HG02571 (cell line): ENCODE measurements at regions not wholly inside any gene's neighbourhood (a gene's known extent, or its start where the extent isn't known, plus 50 kb on each side); places are given as distances from the start of the nearest gene placed in this dataset.
A peak's percentile ranks its signal among the peaks of the same experiment; 100 is the strongest.

Source experiments
- ATAC-seq: cut with Tn5 transposase; IDR thresholded peaks from one replicate; pipeline ENCODE4 v1.9.1; 2021; ENCODE audit warnings: mild to moderate bottlenecking, moderate library complexity; ENCODE audit not compliant: unreplicated experiment

DNA sequence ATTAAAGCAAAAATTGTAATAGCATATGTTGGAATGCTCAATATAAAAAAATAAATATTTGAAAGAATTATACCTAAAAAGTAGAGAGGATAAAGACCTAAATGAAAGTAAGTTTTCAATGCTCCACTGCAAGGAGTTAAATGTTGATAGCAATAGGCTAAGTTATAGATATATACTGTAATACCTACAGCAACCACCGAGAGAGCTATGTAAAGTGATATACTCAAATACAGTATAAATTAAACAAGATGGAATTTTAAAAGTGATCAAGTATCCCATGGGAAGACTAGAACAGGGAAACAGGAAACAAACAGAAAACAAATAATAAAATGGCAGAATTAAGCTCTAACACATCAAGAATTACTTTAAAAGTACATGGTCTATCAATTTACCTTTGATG lies 73.9 kb downstream of the CASP3 start:
- ATAC-seq: no peak

DNA sequence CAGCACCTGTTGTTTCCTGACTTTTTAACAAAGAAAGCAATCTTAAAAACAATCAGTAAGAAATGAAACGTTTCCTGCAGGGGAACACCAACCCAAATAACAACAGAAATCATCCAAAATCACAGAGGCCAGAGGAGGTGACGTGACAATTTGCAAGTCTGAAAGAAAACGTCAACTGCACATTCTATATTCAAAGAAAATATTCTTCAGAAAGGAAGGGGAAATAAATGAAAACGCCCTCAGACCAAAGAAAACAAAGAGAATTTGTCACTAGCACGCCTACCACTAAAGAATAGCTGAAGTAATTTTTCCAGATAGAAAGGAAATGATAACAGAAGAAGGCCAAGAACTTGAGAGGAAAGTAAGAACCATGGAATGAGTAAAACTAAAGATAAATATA lies 74.4 kb downstream of the CASP3 start:
- ATAC-seq: no peak

DNA sequence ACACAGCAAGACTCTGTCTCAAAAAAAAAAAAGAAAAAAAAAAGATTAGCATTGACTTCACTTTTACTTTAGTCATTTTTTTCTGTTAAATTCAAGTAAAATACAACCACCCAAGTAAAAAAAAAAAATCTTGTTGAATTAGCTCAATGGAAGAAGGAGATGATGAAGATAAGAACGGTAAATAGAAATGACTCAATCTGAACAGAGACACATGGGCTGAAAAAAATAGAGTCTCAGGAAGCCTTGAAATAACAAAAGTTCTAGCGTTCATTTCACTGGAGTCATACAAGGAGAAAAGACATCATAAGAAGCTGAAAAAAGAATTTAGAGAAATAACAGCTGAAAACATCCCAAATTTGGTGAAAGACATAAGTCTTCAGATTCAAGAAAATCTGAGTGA lies 75.5 kb downstream of the CASP3 start:
- ATAC-seq: no peak

DNA sequence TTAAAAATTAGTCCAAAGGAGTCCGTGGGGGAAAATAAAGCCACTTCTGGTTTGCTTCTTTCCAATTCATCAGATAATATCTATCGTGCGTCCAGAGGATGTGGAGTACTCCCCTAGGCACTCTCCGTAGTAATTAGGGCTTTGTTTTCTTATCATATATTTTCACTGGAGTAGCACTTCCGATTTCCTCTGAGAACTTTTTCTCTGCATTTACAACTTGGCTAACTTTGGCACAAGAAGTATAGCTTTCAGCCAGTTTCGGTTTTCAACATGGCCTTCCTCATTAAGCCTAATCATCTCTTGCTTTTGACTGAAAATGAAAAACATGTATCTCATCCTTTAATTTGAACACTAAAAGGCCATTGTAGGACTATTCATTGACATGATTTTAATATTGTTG lies 80.5 kb downstream of the CASP3 start:
- ATAC-seq: no peak

DNA sequence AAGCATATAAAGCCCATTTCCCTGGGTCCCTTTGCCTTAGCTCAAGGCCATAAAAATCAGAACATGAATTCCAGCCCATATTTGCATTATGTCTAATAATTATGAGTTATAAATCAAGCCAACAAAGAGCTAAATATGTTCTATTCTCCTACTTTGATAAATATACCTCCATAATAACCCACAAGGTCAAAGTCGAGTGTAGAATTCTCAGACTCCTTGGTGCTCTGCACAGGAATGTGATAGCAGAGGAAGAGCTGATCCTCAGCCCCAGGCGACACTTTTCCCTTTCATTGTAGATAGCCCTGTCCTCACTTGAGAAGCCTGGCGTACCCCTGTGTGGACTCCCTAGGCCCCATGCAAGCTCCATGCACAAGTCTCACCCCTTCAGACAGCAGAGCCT lies 85.6 kb downstream of the CASP3 start:
- ATAC-seq: no peak

DNA sequence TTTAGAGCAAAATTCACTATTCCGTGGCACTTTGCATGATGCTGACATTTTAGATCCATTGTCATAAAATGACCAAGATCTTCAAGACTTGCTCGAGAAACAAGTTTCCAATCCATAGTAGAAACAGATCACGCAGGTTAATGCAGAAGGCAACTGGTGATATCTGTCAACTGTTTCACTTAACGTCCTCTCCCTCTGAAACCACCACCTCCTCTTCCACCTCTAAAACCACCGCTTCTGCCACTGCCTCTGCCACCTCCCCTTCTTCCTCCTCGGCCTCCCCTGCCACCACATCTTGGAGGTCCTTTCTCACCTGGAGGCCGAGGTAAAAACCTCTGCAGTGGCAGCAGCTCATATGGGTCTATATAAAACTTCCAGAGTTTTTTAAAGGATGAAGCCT lies 84.6 kb upstream of the IRF2 start:
- ATAC-seq: no peak

DNA sequence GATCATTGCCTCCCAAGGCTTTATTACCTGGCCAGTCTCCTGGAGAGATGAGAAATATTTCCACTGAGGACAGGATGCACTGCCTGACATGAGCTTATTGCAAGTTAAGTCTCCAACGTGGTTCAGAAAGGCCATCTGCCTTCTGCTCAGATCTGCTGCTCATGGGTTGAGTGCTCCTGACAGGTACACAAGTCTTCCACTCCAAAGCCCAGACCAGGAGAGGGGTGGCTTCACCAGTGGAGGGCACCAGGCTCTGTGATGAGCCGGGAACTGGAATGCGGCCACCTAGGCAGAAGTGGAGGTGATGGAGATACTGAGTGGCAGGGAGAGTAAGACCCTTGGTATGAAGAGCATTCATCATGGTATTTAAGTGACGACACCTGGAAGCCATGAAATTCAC lies 79.5 kb upstream of the IRF2 start:
- no peak for ATAC-seq

DNA sequence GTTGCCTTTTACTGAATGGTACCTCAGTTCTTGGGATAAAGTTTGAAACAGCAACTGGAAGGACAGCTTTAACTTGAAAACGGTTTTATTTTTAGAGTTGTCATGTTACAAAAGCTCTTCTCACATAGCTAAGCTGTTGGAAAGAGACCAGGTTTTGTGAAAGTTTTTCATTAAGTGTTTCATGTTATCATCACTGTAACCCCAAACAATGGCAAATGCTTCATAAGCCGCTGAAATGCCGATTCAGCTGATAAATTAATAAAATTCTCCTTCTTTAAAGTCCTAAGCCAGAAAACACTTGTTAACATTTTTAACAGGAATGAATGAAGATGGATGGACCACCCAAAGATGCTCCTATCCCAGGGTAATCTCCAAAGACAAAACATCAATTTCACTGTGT lies 76.1 kb upstream of the IRF2 start:
- ATAC-seq: no peak

DNA sequence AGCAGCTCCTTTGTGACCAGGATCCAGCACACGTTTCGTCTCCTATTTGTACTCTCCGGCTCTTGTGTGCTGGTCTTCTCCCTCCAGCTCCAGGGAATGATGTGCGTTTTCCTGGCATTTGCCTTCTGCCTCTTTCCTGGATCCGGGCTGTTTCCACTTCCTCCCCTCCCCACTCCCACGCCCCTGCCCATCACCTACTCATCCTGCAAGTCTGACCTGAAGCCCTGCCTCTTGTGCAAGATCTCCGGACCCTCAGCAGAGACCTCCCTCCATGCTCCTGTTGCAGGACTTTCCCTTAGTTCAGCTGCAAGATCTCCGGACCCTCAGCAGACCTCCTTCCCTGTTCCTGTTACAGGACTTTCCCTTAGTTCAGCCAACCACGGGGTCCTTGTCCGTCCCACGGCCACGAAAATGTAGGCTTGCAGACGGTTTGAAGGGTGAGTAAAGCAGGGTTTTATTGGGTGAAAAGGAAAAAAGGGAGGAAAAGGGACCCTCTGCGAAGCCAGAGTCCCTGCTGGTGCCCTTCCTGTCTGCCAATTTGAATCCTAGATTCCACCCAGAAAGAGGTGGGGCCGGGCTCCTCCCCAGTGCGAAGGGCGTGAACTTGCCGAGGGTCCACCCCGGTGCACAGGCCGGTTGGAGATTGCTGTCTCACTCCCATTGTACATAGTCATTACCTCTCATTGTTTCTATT lies 74.4 kb upstream of the IRF2 start:
- no peak for ATAC-seq

DNA sequence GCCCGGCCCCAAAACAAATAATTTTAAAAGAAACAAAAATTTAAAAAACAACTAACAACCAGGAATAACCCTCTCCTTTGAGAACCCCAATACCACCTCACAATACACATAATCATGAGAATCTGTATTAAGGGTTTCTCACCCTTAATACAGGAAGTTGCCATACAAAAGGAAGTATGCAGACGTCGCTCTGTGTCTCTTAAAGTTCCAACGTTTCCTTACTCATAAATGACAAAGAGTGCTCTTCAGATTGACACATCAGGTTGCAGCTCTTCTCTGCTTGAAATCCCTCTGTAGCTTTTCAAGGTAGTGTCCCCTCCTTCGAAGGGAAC lies 73.9 kb upstream of the IRF2 start:
- ATAC-seq: no peak

DNA sequence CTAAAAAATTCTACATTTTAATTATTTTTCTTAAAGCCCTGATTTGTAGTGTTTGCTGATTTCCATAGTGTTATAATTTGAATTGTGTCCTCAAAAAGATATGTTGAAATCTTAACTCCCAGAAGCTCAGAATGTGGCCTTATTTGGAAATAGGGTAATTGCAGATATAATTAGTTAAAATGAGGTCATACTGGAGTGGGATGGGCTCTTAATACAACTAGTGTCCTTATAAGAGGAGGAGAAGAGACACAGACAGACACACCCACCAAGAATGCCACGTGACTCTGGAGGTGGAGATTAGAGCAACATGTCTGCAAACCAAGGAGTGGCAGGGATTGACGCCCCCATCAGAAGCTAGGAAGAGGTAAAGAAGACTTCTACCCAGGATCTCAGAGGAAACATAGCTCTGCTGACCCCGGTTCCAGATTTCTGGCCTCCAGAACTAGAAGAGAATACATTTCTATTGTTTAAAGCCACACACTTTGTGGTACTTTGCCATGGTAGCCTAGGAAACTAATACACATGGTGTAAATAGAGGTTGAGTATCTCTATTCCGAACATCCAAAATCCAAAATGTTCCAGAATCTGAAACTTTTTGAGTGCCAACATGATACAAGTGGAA lies 70.5 kb upstream of the IRF2 start:
- no peak for ATAC-seq

DNA sequence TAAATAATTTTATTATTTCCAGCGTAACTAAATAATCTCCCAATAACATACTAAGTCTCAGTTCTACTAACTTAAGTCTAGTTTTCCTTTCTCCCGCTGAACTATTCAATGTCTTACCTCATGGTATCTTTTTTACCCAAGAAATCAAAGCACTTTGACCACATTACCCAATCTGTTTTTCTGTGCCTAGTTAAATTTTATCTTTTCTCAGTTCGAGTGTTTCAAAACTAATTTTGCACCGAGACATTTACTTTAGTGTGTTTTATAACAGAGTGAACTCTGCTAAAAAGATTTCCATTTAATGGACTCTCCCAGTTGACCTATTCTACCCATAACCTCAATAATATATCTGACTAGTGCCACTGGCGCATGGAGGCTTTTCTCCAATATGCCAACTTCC lies 67.6 kb upstream of the IRF2 start:
- ATAC-seq: no peak

DNA sequence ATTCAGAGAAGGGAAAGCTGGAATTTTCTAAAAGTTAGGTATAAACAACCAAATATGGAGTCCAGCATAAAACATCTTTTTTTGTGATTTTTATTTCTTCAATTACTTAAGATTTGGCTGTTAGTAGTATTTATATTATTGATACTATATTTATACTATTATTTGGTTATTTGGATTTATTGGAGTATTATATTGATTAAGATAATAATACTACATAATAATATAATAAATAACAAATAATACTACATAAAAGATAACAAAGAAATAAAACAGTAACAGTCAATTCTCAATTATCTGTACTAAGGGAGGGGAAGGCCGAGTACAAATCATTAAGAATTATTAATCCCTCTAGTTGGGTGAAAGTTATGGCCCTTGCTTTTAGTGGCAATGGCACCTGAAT lies 66.0 kb upstream of the IRF2 start:
- ATAC-seq: no peak

DNA sequence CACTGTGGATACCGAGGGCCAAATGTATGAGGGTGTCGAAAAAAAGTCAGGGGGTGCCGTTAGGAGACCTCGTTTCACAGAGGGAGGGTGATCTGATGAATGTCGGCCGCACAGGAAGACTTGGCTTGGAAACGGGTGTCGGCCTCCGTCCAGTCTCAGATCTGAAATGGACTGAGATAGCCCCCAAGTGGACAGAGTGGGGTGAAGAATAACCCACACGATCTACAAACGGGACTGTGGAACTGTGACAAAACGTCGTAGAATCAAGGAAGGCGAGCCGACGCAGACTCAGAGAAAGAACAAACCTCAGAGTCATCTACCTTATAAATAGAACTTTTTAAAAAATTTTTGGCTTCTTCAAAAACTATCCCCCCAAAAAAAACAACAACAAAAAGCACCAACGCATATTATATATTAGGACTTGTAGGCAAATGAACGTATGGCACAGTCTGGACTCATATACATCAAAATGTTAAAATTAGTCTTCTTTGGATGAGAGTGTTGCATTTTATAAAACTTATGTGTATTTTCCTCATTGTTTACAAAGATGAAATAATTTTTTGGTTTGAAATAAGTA lies 63.8 kb upstream of the IRF2 start:
- peak; percentile 52 for ATAC-seq

DNA sequence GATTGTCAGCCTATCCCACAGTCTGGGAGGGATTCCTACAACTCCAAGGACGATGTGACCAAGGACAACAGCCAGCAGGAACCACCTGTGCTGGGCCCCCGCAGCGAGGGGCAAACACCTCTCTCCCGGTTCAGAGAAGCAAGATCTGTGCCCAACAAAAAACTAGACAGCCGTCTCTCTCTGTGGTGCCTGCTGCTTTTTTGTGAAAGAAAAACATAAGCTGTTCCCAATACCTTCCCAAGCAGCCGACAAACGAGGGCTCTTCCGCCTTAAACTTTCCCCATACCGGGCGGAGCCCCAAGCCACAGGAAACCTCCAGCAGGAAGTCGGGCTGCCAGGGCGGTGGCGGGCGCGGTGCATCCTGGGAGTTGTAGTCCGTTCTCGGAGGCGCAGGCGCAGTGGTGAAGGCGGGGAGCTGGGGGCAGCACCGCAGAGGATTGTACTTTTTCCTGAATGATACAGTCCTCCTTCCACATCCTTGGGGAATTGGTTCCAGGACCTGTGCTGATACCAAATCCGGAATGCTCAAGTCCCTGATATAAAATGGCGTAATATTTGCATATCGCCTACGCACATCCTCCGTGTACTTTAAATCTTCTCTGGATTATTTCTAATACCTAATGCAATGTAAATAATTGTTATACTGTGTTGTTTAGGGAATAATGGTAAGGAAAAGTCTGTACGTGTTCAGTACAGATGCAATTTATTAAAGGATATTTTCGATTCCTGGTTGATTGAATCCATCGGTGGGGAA lies 63.1 kb upstream of the IRF2 start:
- ATAC-seq: peak; percentile 61

DNA sequence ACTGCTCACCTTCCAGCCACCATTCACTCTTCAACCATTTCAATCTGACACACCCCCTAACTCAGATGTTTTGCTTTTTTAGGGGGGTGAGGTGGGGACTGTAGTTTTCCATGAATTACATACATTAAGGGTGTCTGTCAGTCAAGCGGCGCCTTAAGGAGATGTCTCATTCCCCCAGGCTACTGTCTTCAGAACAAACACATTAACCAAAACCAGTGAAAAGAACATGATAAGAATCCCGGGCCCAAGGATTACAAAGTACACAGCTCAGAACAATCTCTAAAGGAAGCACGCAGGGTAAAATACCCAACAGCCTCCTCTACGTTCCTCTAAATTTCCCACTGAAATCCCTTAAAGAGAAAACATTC lies 62.5 kb upstream of the IRF2 start:
- no peak for ATAC-seq

DNA sequence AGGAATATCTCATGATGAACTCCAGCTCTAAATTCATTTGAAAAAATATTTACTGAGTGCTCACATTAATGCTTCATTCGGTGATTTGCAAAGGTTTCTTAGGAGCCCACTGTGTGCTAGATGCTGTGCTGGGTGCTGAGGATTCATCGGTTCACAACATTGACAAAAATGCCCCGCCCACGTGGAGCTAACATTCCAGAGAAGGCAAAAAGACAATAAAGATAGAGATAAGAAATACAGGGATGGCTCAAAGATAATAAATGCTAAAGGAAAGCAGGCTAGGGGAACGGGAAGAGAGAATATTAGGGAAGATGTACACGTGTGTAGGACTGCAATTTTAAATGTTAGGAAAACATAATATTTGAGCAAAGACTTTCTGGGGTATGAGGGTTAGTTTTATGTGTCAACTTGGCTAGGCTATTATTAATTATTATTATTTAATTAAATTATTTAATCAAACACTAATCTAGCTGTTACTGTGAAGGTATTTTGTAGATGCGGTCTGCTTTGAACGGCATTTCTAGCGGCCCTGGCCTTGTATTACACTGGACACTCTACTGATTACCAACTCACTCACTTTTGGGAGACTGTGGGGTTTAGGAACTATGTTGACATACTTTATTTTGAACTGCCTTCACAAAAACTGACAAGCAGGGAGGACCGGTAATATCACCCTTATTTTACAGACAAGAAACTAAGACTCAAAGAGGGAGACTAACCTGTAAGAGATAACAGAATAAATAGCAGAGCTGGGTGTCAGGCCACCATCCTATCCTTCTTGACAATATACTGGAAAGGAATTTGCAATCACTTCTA lies 61.9 kb upstream of the IRF2 start:
- ATAC-seq: no peak

DNA sequence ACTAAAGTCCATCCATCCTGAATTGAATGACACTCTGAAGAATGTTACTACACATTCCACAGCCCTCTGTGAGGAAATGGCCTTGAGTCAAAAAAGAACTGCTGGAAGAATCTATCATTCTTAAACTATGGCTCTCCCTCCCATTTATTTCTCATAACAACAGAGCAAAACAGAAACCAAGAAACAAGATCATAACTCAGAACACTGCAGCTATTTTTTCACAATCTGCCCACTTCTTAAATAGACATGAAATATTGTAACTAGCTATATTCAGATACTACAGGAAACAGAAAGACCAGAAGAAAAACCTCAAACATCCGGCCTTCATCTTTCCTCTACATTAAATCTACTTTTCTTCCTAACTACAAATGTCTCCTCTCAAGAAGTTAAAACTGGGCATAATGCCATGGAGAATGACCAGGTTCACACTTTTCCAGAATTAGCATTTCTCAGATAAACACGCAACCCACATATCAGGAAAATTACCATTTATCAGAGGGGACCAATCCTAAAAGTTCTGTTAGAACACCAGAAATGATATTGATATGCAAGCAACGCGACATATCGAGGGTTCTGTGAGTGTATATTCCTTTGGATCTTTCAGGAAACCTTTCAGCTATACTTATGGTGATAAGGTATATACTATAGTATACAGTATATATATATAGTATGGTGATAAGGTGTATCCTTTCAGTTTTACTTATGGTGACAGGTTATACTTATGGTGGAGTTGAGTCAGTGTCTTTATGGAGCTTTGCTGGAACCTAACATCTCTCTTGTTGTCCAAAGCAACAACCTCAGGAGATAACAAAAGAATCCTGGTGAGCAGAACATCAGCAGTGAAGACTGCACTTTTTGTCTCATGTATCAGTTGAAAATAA lies 60.4 kb upstream of the IRF2 start:
- peak; percentile 45 for ATAC-seq

DNA sequence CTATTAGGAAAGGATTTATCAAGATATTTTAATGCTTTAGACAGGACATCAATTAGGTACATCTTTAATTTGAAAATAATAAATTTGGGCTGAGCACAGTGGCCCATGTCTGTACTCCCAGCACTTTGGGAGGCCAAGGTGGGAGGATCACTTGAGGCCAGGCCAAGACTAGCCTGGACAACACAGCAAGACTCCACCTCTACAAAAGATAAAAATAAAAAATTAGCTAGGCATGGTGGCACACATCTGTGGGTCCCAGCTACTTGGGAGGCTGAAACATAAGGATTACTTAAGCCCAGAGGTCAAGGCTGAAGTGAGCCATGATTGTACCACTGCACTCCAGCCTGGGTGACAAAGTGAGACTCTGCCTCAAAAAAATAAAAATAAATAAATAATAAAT lies 59.6 kb upstream of the IRF2 start:
- ATAC-seq: no peak

DNA sequence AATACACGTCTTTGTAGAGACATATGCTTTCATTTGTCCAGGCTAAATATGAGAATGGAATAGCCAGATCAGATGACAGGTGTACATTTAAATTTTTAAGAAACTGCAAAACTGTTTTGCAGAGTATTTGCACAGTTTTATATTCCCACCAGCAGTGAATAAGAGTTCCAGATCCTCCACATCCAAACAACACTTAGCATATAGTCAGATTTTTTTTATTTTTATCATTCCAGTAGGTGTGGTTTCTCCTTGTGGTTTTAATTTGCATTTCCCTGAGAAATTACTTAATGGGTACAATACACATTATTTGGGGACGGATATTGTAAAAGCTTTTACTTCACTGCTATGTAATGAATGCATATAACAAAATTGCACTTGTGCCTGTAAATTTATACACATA lies 56.7 kb upstream of the IRF2 start:
- ATAC-seq: no peak
